ENCODE measurements at regions not wholly inside any gene's neighbourhood (a gene's known extent, or its start where the extent isn't known, plus 50 kb on each side); places are given as distances from the start of the nearest gene placed in this dataset.

- H3K36me3 Mint-ChIP-seq: no peaks in the 10 kb centered on the region
- no peaks in the 10 kb centered on the region for H3K9me3 Mint-ChIP-seq
- H3K27me3 Mint-ChIP-seq: peaks cover 22% of the 10 kb centered on the region
- peaks cover 5% of the 10 kb centered on the region for H3K4me1 Mint-ChIP-seq
- no peak overlapping the region for H3K27ac Mint-ChIP-seq
- H3K4me3 Mint-ChIP-seq: no peak overlapping the region
Observed at GRCh38 chr9:99368341-99369326, 146.6 kb downstream of the SEC61B start.

GRCh38 chr9:99369327-99369722 is 147.2 kb downstream of the SEC61B start:
- Mint-ChIP-seq H3K27ac (no peak overlapping the region), H3K27me3 (peaks cover 22% of the 10 kb centered on the region), H3K9me3 (no peaks in the 10 kb centered on the region), H3K4me3 (no peak overlapping the region), H3K4me1 (peaks cover 5% of the 10 kb centered on the region), H3K36me3 (no peaks in the 10 kb centered on the region)

- Mint-ChIP-seq H3K4me3 (no peak overlapping the region), H3K27me3 (peaks cover 26% of the 10 kb centered on the region), H3K4me1 (peaks cover 5% of the 10 kb centered on the region), H3K9me3 (no peaks in the 10 kb centered on the region), H3K36me3 (no peaks in the 10 kb centered on the region), H3K27ac (no peak overlapping the region)
Observed at GRCh38 chr9:99370376-99370775, 148.3 kb downstream of the SEC61B start.

- H3K9me3 Mint-ChIP-seq: no peaks in the 10 kb centered on the region
- H3K4me1 Mint-ChIP-seq: peaks cover 5% of the 10 kb centered on the region
- peaks cover 29% of the 10 kb centered on the region for H3K27me3 Mint-ChIP-seq
- no peaks in the 10 kb centered on the region for H3K36me3 Mint-ChIP-seq
- no peak overlapping the region for H3K4me3 Mint-ChIP-seq
- no peak overlapping the region for H3K27ac Mint-ChIP-seq
Observed at GRCh38 chr9:99371376-99371775, 149.3 kb downstream of the SEC61B start.

GRCh38 chr9:99373912-99374311 is 151.8 kb downstream of the SEC61B start:
- Mint-ChIP-seq H3K4me1 (no peaks in the 10 kb centered on the region), H3K27ac (no peak overlapping the region), H3K27me3 (peaks cover 25% of the 10 kb centered on the region), H3K4me3 (no peak overlapping the region), H3K9me3 (no peaks in the 10 kb centered on the region), H3K36me3 (no peaks in the 10 kb centered on the region)

DNA sequence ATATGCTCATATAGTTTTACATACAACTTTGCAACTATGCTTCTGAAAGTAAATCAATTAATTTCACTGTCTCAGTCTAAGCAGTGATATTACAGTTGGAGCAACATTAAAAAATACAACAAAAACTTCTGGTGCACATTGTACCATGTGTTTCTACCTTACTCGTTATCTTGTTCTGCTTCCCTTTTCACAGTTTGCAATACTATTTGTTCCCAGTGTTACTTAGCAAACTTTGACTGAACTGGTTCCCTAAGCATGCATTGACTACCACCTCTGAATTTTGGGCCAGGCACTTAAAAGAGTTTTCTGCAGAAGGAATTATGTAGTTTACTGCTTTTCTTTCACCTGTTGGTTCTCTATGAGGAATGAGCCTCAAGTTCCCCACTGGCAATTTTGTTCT is 152.7 kb downstream of the SEC61B start:
- H3K9me3 Mint-ChIP-seq: no peaks in the 10 kb centered on the region
- H3K4me1 Mint-ChIP-seq: no peaks in the 10 kb centered on the region
- no peak overlapping the region for H3K4me3 Mint-ChIP-seq
- peaks cover 20% of the 10 kb centered on the region for H3K27me3 Mint-ChIP-seq
- no peak overlapping the region for H3K27ac Mint-ChIP-seq
- no peaks in the 10 kb centered on the region for H3K36me3 Mint-ChIP-seq

GRCh38 chr9:99375481-99375880 is 153.4 kb downstream of the SEC61B start:
- H3K9me3 Mint-ChIP-seq: no peaks in the 10 kb centered on the region
- peaks cover 18% of the 10 kb centered on the region for H3K27me3 Mint-ChIP-seq
- H3K4me1 Mint-ChIP-seq: no peaks in the 10 kb centered on the region
- no peak overlapping the region for H3K27ac Mint-ChIP-seq
- no peak overlapping the region for H3K4me3 Mint-ChIP-seq
- no peaks in the 10 kb centered on the region for H3K36me3 Mint-ChIP-seq

- H3K4me3 Mint-ChIP-seq: no peak overlapping the region
- no peaks in the 10 kb centered on the region for H3K4me1 Mint-ChIP-seq
- H3K36me3 Mint-ChIP-seq: no peaks in the 10 kb centered on the region
- no peak overlapping the region for H3K27ac Mint-ChIP-seq
- H3K27me3 Mint-ChIP-seq: peaks cover 18% of the 10 kb centered on the region
- H3K9me3 Mint-ChIP-seq: no peaks in the 10 kb centered on the region
Observed at GRCh38 chr9:99377790-99378775, 156.0 kb downstream of the SEC61B start.

DNA sequence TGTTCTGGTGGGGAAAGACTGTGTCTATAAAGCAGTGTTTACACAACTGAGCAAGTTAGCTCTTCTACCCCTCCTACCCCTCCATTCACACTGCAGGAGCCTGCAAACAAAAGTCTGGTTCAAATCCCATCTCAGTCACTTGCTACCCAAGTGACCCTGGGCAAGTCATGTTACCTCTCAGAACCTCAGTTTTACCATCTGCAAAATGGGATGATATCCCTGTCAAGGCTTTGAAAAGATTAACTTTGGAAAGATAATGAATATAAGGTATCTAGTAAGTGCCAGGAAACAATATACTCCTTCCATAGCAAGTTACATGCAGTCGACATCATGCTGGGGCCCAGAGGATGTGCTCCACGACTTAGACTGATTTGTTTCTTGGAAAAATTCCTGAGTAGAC is 161.5 kb downstream of the SEC61B start:
- no peaks in the 10 kb centered on the region for H3K36me3 Mint-ChIP-seq
- no peaks in the 10 kb centered on the region for H3K4me1 Mint-ChIP-seq
- H3K27me3 Mint-ChIP-seq: peaks cover 8% of the 10 kb centered on the region
- H3K27ac Mint-ChIP-seq: no peak overlapping the region
- no peaks in the 10 kb centered on the region for H3K9me3 Mint-ChIP-seq
- H3K4me3 Mint-ChIP-seq: no peak overlapping the region

GRCh38 chr9:99385215-99385614 is 163.1 kb downstream of the SEC61B start:
- peaks cover 2% of the 10 kb centered on the region for H3K27me3 Mint-ChIP-seq
- H3K9me3 Mint-ChIP-seq: no peaks in the 10 kb centered on the region
- no peak overlapping the region for H3K27ac Mint-ChIP-seq
- no peak overlapping the region for H3K4me3 Mint-ChIP-seq
- H3K4me1 Mint-ChIP-seq: no peaks in the 10 kb centered on the region
- no peaks in the 10 kb centered on the region for H3K36me3 Mint-ChIP-seq

DNA sequence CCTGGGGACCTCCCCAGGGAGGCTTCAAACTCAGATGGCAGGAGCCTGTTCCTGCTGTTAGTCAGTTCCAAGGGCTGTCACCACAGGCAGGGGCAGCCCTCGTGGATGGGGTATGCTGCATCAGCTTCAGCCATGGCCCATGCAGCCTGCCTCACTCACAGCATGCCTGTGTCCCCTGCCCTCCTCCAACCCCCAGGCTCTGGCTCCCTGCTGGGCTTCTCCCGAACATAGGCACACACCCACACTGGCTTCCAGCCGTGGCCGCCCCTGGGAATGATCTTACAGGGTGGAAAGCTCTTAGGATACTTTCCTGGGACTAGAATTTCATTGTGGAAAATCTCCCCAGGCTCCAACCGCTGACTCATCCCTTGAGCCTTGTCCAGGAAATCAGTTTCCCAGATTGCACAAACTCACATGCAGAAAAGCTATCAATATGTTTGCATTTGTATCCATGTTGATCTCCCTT is 163.8 kb downstream of the SEC61B start:
- Mint-ChIP-seq H3K9me3 (no peaks in the 10 kb centered on the region), H3K27ac (no peak overlapping the region), H3K4me1 (no peaks in the 10 kb centered on the region), H3K27me3 (peaks cover 2% of the 10 kb centered on the region), H3K4me3 (no peak overlapping the region), H3K36me3 (no peaks in the 10 kb centered on the region)

GRCh38 chr9:99387431-99387830 is 165.3 kb downstream of the SEC61B start:
- no peaks in the 10 kb centered on the region for H3K4me1 Mint-ChIP-seq
- H3K36me3 Mint-ChIP-seq: no peaks in the 10 kb centered on the region
- no peaks in the 10 kb centered on the region for H3K9me3 Mint-ChIP-seq
- peaks cover 2% of the 10 kb centered on the region for H3K27me3 Mint-ChIP-seq
- H3K4me3 Mint-ChIP-seq: no peak overlapping the region
- no peak overlapping the region for H3K27ac Mint-ChIP-seq

GRCh38 chr9:99389087-99390033 is 167.3 kb downstream of the SEC61B start:
- H3K27me3 Mint-ChIP-seq: peaks cover 2% of the 10 kb centered on the region
- no peaks in the 10 kb centered on the region for H3K4me1 Mint-ChIP-seq
- H3K27ac Mint-ChIP-seq: no peak overlapping the region
- no peaks in the 10 kb centered on the region for H3K9me3 Mint-ChIP-seq
- no peak overlapping the region for H3K4me3 Mint-ChIP-seq
- no peaks in the 10 kb centered on the region for H3K36me3 Mint-ChIP-seq

DNA sequence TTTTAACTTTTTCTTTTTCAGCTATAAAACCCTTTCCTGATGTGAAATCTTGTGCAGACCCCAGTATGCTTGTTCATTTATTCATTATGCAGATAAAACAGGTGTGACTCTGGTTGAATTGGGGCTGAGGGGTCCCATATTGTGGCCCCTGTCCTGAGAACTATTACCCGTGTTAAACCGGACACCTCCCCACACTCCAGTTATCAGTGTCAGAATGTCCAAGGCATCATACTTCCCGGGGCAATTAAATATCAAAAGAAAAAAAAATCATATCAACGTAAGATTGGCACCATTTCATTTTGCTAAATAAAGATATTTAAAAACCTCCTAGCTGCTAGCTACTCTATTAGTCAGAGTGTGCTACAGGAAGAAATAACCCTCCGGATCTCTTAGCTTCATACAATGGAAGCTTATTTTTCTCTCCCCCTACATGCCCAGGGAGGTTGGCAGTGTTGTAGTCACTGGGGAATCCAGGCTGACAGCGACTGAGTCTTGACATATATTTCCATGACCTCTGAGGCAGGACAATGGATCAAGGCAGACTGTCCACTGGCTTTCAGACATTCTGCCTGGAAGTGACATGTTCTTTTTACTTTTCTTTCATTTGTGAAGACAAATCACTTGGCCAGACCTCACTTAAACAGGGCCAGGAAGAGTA is 170.0 kb downstream of the SEC61B start:
- H3K27me3 Mint-ChIP-seq: no peaks in the 10 kb centered on the region

More for the DNA sequence above, 170.0 kb downstream of the SEC61B start:
- Mint-ChIP-seq H3K4me1 (no peaks in the 10 kb centered on the region), H3K27ac (no peak overlapping the region), H3K36me3 (no peaks in the 10 kb centered on the region), H3K4me3 (no peak overlapping the region), H3K9me3 (no peaks in the 10 kb centered on the region)
